Left colon (tissue), 2 donors: ENCODE measurements at regions not wholly inside any gene's neighbourhood (a gene's known extent, or its start where the extent isn't known, plus 50 kb on each side); places are given as distances from the start of the nearest gene placed in this dataset.
"Not testable (repeated sequence)": the region's sequence is repeated elsewhere in the genome, so short reads cannot be mapped to it uniquely, and the experiment has no call there.

Experiments used
- ATAC-seq: fragments of 200-7000 bp; cut with Tn5 transposase; one replicate; pipeline ENCODE4 v1.9.1; 2020; ENCODE audit warnings: mild to moderate bottlenecking, moderate library complexity
- DNase-seq, 2 donors: peaks; one replicate each; pipeline ENCODE4 v3.0.0-alpha.2; 2020
- intact Hi-C, 2 donors: fragments of 100-400 bp; cut with DNase I in 1 of 2; cut with micrococcal nuclease in 1 of 2; formaldehyde crosslinking; loops; one replicate each; pipeline versions ENCODE4 v1.11.2 to v1.14.0; 2022; cut with DNase I, micrococcal nuclease
- donor health status: DM: no; HTN: no; CAD: no.
- donor health status: DM: yes; HTN: yes; CAD: no.

DNA sequence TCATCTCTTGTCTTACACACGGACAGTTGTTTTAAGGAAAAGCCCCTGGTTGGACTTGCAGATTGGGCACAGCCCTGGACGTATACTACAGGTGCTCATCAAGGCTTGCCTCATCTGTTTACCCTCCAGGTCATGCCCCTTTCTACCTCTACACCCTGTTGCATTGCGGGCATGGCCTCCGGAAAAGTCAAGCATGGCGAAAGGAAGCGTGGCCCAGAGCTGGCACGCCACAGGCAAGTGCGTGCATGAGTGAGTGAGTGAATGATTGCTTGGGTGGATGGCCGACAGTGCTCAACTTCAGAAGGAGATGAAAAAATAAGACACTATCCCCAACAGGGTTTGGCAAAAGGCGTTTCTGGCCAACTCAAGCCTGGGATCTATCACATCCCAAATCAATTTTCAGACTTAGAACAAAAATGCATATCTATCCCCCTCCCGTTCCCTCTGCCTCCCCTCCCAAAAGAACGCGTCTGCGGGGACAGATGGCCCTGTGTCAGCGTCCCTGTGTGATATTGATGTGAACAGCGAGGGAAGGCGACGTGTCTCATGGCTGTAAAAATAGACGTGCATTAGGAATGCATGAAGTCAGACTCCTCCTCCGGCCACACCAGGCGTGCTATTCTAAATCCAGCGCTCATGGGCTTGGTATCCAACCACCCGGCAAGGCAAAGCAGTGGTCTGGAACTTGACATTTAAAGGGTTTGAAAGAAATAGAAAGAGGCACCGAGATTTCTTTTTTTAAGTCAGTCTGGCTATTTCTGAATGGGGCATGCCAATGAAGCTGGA lies 96.0 kb downstream of the RPLP1 start:
- ATAC-seq (no peak), DNase-seq (no peak)
- intact Hi-C loops = no loop called here

DNA sequence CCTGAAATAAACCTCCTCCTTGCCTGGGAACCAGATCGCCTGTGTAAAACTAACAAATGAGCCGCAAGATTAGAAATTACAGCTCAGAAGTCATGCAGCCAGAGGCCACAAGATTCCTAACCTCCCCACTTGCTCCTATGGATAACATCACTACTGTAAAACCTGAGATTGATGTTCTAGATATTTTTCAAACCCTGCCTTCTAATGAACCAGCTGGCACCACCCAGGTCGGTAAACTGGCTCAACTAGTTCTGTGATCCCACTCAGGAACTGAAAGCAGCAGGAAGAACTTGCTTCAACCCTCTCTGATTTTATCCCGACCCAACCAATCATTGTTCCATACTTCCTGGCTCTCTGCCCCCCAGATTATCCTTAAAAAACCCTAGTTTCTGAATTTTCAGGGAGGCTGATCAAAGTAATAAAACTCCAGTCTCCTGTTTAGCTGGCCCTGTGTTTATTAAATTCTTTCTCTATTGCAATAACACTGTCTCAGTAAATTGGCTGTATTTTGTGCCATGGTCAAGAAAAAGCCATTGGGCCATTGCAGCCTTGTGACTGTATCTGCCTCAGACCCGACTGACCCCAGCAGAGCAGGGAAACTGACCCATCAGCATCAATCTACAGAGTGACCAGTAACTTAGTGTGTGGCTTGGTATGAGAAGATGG lies 98.9 kb downstream of the RPLP1 start:
- no peak for DNase-seq
- ATAC-seq = no peak
- intact Hi-C loops = no loop called here

DNA sequence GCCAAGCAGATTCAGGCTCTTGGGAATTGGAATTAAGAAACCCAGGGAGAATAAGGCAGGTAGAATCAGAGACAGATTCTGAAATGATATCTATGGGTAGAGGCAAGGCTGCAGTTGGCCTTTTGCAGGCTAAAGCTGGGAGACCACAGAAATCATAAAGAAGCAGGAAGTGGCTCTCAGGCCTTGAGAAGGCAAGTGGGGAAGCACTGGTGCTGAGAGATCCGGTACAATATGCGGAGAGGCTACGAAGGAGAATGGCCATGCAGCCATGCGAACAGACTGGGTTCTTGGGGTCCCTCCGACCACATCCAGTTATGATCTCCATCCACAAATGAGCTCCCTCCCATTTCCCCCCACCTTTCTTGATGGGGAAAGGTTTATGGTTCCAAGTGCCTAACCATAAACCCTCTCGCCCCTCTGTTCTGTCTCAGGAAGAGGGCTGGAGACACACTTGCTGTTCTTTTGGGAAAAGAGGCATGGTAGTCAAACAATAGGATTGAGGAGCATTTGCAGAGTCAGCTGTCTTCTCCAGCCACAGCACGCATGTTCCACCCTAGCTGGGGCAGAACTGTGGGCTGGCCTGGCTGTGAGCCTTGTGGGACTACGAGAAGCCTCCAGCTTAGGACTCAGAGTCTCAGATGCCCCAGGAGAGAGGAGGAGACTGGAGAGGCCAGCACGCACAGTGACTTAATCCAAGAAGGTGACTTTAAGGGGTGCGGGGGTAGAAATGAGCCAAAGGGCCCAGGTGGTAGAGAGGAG lies 99.6 kb downstream of the RPLP1 start:
- no peak for DNase-seq
- intact Hi-C loops = no loop called here
- no peak for ATAC-seq

DNA sequence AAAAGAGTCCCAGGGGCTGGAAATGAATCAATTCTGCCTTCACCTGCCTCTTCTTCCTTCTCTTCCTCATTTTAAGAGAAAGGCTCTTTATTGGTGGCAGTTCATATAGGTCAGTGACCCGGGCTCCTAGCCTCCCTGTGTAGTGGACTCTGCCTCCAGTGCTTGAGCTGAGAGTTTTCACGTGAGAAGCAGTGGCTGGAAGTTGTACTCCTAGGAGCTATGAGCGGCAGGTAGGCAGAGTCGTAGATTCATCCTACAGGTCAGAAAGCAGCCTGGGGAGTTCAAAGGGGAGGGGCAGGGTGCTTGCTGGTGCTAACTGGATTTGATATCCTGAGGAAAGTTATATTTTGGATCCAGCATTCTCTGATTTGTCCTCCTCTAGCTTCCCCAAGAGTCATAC lies 101.1 kb downstream of the RPLP1 start:
- peak; percentile 47 for ATAC-seq
- intact Hi-C loops = no loop called here
- DNase-seq = no peak

DNA sequence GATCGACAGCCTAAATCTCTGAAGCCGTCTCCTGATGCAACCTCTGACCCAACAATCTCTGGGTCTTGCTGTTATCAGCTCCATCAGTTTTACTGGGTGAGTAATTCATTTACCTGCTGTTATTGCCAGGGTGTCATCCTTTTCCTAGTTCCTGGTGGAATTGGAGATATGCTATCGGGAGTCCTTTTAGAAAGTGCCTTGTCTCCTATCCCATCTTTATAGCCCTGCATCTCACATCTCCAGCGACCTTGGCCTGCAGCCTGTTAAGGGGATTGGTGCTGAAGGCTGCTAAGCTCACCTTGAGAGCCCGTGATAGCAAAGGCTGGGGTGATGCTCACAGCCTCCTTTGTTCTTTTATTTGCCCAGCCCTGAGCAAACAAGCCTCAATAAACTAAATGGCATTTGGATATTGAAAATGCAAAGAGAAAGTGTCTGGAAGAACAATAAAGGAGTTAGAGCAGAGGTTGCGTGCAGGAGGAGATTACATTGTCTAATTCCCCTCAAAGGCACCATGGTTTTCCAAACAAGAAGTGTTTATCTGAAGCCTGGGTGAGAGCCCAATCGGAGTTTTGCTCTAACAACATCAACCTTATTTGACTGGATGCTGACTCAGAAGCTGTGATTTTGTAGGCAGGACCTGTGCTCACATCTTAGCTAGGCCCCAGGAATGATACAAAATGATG lies 101.8 kb downstream of the RPLP1 start:
- intact Hi-C loops = no loop called here
- DNase-seq (peak; percentile 57 to 83), ATAC-seq (peak; percentile 77)

DNA sequence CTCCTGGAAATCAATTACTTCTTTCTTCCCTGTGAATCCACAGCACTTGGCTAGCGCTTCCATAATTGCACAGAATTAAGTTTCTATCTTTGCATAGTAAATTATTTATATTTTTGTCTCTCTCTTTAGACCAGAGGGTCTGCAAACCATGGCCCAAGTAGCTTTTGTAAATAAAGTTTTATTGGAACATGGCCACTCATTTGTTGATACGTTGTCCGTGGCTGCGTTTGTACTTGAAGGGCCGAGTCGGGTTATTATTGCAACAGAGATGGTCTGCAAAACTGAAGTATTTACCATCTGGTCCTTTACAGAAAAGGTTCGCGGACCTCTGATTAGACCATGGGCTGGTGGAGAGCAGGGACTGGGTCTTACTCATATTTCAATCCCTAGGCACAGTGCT lies 102.5 kb downstream of the RPLP1 start:
- DNase-seq (no peak), ATAC-seq (no peak)
- intact Hi-C loops = no loop called here

DNA sequence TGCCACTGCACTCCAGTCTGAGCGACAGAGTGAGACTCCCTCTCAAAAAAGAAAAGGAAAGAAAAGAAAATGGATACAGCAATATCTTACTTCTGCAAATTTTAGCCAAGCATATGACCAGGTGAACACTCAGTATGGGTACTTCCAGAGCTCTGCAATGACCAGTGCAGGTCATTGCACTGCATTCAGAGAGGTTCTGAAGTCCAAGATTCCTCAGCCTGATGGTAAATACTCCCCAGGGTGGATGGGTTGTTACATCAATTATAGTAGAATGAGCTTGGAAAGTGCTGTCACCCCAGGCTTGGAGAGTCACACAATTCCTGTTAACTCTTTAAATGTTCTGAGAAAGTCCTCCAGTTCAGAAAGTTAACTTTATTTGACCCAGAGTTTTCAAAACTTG lies 103.7 kb downstream of the RPLP1 start:
- DNase-seq = no peak
- peak; percentile 36 for ATAC-seq
- intact Hi-C loops = no loop called here

DNA sequence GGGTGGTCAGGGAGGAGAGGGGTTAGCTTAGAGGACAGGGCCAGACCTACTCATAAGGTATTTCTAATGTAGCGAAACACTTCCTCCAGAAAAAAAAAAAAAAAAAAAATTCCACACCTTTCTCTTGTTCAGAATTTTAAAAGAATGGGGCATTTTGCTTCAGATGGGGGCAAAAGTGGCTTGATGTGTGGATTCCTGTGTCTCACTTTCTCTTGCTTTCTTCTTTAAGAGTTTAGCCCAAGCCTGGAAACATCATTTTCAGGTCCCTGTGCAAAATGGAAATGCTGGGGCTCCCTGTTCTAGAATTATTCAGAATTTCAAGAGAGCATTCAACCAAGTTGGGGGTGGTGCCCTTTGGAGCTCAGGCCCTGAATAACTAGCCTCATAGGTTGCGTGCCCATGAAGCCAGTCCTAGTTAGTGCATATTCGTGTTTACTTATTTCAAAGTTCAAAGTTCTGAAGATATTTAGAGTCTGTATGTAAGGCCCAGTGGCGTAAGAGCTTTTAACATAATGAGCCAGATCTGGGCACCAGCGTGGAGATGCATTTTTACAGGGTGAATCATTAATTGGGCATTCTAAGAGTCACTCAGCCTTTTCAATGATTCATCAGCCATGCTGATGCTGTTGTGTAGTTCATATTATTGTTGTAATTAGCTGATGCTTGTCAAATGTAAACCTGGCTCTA lies 104.5 kb downstream of the RPLP1 start:
- peak; percentile 56 for ATAC-seq
- DNase-seq = peak in 1 of 2 donors; percentile 49
- intact Hi-C loops = no loop called here

DNA sequence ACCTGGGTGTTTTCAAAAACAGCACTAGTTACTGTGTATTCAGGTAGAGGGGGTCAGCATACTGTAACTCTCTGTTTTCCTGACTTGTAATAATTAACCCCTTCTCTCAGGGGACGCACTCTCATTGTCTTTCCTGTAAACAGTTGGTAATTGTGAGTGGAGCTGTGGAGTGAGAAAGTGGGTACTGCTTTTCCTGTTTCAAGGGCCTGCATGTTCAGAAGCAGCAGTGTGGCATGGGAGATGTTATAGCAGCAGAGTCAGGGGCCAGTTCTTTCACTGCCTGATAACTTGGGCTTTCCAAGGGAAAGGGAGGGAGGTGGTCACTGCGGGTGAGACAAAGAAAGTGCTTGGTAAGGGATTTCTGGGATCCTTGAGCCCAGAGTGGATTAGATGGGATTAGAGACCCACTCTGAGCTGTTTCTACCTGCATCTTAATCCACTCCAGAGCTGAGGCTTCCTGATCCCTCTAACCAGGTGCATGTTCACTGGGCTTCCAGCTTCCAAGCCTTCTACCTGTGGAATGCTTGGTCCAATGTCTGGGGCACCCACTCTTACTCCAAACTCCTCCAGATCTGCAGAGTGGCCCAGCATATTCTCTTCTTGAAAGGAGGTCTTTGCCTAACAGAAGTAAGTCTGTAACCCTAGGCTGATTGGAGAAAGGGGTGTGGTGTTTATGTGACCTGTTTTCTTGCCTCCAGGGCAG lies 105.2 kb downstream of the RPLP1 start:
- DNase-seq (no peak), ATAC-seq (no peak)
- intact Hi-C loops = no loop called here

DNA sequence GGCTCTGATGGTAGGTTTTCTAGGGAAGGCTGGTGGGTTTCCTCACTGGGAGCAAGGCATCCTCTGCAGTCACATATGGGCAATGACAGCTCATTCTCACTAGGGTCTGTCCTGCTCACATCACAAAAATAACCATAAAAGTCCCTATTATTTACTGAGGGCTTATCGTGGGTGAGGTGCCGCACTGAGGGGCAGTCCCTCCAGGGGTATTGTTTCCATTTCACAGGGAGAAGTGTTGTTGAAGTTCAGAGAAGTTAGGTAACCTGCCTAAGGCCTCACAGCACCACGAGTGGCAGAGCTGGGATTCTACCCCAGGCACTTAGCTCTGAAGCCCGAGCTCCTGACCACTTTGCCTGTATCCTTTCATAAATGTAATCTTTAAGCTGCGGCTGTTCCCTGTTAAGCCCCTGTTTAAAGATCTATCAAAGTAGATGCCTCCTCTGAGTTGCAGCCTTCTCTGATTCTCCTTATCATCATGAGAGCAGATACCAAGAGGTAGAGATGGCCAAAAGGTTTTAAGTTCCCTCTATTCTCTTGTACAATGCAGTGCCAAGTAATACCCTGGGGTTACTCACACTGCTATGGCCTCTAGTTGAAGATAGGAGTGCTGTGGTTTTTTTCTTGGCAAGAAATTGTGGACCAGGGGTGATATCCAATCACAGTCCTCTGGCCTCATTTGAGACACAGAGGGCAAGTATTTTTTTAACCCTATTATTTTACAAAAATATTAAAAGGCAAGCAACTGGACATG lies 107.0 kb downstream of the RPLP1 start:
- intact Hi-C loops = no loop called here
- DNase-seq = no peak
- no peak for ATAC-seq

DNA sequence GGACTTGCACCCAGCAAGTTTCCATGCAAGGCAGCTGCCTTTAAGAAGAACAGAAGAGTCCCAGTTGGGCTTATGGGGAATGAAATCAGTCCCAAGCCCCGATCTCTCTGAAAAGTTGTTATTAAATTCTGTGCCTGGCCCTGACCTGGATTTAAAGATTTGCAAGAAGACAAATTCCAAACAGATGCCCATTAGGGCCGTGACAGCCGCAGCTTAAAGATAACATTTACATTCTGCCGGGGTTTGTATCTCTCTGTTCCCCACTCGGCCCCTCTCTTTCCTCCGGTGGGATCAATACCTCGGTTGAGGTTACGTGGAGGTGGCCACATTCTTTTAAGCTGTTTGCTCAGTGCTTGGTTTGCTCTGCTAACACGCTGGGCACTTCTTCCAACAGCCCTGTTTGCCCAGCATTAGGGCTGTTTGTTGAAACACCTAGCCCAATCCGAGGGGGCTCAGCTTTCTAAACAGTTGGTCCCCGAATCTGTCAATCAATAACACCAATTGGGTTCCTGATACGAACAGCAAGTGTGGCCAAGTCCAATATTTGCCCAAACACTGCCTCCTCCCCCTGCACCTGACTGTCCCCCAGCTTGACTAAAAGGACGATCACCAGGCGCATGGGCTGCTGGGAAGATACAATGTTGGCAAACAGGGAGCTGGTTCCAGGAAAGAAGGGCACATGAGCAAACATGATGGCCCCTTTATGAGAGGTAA lies 108.6 kb downstream of the RPLP1 start:
- DNase-seq = peak; percentile 53 to 82
- intact Hi-C loops = no loop called here
- ATAC-seq = peak; percentile 69

DNA sequence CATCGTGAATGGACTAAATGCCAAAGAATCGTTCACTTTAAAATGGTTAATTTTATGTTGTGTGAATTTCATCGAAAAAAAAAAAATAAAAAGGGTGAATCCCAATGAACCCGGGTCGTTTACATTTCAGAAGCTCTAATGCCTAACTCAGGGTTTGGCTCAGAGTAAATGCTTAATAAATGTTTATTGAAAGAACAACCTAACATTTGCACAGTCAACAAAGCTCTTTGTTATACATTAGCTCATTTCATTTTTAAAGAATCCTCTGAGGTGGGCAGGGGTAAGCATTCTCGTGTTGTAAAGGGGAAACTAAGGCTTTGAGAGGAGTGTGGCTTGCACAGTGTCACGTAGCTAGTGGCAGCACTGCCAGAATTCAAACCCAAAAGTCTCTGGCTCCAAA lies 109.5 kb downstream of the RPLP1 start:
- ATAC-seq = peak; percentile 17

DNA sequence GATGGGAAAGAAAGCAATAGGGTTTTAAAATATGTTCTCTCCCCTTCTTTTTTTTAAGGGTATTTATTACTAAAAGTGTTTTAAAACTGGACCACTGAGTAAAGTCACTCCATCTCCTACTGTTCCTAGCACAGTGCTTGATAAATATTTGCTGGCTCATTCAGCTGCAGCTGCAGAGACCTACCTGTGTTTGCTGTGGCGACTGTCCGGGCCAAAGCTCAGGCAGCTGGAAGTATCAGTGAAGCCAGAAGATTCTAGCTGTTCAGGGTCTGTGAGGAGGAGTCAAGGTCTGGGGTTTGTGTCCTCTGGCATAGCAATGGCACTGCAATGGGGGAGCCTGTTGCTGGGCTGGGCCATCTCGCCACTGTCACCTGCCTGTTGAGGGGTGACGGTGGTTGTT lies 109.9 kb downstream of the RPLP1 start:
- DNase-seq (peak; percentile 40 to 56), ATAC-seq (peak; percentile 71)
- intact Hi-C loops = no loop called here

More for the DNA sequence above, 109.5 kb downstream of the RPLP1 start:
- DNase-seq = no peak
- intact Hi-C loops = no loop called here

DNA sequence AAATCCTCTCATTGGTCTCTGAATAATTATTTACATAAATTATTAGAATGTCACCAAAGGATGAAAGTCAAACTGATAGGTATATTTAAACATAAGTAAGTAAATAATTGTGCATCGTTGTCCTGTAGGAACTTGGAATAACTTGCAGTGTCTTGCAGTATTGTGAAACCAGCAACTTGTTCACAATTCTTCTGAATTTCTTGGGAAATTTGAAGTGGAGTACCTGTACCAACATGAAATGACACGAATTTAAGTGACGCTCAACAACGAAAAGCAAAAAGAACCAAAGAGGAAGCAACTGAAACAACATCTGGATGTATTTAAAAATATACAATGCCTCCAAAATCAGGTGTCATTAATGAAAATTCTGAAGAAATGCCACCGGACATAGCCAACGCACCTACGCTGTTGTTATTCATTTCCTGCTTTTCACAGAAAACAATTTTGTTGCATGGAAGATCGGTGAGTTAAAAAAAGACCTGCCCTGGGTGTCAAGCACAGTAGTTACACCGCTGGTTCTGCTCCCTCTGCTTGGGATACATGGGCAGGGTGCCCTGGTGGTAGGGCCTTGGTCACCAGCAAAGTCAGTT lies 112.5 kb downstream of the RPLP1 start:
- intact Hi-C loops = no loop called here
- ATAC-seq = no peak

DNA sequence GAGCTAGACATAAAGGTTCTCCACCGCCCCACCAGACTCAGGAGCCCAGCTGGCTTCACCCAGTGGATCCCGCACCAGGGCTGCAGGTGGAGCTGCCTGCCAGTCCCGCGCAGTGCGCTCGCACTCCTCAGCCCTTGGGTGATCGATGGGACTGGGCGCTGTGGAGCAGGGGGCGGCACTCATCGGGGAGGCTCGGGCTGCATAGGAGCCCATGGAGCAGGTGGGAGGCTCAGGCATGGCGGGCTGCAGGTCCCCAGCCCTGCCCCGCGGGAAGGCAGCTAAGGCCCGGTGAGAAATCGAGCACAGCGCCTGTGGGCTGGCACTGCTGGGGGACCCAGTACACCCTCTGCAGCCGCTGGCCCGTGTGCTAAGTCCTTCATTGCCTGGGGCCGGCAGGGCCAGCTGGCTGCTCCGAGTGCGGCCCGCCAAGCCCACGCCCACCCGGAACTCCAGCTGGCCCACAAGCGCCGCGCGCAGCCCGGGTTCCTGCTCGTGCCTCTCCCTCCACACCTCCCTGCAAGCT lies 114.7 kb downstream of the RPLP1 start:
- intact Hi-C loops, ATAC-seq, DNase-seq: not testable (repeated sequence)

More for the DNA sequence above, 112.5 kb downstream of the RPLP1 start:
- DNase-seq = no peak
